ENCODE measurements at regions not wholly inside any gene's neighbourhood (a gene's known extent, or its start where the extent isn't known, plus 50 kb on each side); places are given as distances from the start of the nearest gene placed in this dataset.

GRCh38 chr7:98496618-98497017 is 95.7 kb upstream of the BAIAP2L1 start:
- TF ChIP-seq ZFX (IDR thresholded peaks at IDR 0.05; ENCODE audit: borderline replicate concordance) (no peak), CTCF (IDR thresholded peaks at IDR 0.05) (no peak)
- H3K27ac ChIP-seq: no peak overlapping the region

- TF ChIP-seq CTCF (IDR thresholded peaks at IDR 0.05) (no peak), ZFX (IDR thresholded peaks at IDR 0.05; ENCODE audit: borderline replicate concordance) (no peak)
- no peak overlapping the region for H3K27ac ChIP-seq
Measured at GRCh38 chr7:98495200-98495955, 94.5 kb upstream of the BAIAP2L1 start.

- no peak for TF ChIP-seq CTCF (IDR thresholded peaks at IDR 0.05)
- TF ChIP-seq ZFX (IDR thresholded peaks at IDR 0.05; ENCODE audit: borderline replicate concordance): no peak
- H3K27ac ChIP-seq: no peak overlapping the region
Measured at GRCh38 chr7:98493030-98493778, 92.3 kb upstream of the BAIAP2L1 start.

GRCh38 chr7:98488167-98488566 is 87.3 kb upstream of the BAIAP2L1 start:
- no peak for TF ChIP-seq ZFX (IDR thresholded peaks at IDR 0.05; ENCODE audit: borderline replicate concordance)
- no peak for TF ChIP-seq CTCF (IDR thresholded peaks at IDR 0.05)

GRCh38 chr7:98483964-98484545 is 83.2 kb upstream of the BAIAP2L1 start:
- no peak for TF ChIP-seq CTCF (IDR thresholded peaks at IDR 0.05)
- no peak overlapping the region for H3K27ac ChIP-seq

More at GRCh38 chr7:98488167-98488566, 87.3 kb upstream of the BAIAP2L1 start:
- H3K27ac ChIP-seq: no peak overlapping the region

GRCh38 chr7:98483276-98483963 is 82.5 kb upstream of the BAIAP2L1 start:
- H3K27ac ChIP-seq: no peak overlapping the region
- TF ChIP-seq ZFX (IDR thresholded peaks at IDR 0.05; ENCODE audit: borderline replicate concordance): no peak
- no peak for TF ChIP-seq CTCF (IDR thresholded peaks at IDR 0.05)

Measured in 22Rv1 (cell line).